ENCODE measurements at regions not wholly inside any gene's neighbourhood (a gene's known extent, or its start where the extent isn't known, plus 50 kb on each side); places are given as distances from the start of the nearest gene placed in this dataset.

DNA sequence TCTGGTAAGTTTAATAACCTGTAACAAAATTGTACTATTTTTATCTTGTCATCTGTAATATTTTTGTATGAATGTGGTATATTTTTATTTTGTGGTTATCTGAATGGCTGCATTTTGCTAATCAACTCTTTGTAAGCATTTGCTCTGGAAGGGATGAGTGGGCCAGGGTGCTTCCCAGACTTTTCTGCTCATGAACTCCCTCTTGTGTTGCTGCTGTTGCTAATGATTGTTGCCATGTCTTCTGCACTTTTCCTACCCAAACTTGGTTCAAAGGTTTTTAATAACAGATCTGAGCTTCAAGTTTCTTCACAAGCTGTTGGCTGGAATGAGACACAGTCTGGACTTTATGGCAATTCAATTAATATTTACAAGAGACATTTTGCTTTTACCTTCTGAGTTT is 1005.7 kb downstream of the HACE1 start:
- no peak for TF ChIP-seq POLR2AphosphoS5 (IDR thresholded peaks at IDR 0.05; ENCODE audit: low read depth, low read length)
- peak; percentile 9; the same call in 1 of the 2 replicates for TF ChIP-seq CTCF (IDR thresholded peaks at IDR 0.05)

Measured in Panc1 (cell line).